T-helper 1 cell treated with Interleukin-12 subunit alpha and Interleukin-12 subunit beta and Interleukin-4 antibody, amounts not matched to agents 30 ng/mL and 1 ng/mL, for 36 hours (primary cell): ENCODE measurements at regions not wholly inside any gene's neighbourhood (a gene's known extent, or its start where the extent isn't known, plus 50 kb on each side); places are given as distances from the start of the nearest gene placed in this dataset.
"Not testable (repeated sequence)": the region's sequence is repeated elsewhere in the genome, so short reads cannot be mapped to it uniquely, and the experiment has no call there.

Experiments used
- intact Hi-C: fragments of 100-400 bp; cut with micrococcal nuclease; formaldehyde crosslinking; loops from one replicate; pipeline ENCODE4 v1.15.1; 2024

DNA sequence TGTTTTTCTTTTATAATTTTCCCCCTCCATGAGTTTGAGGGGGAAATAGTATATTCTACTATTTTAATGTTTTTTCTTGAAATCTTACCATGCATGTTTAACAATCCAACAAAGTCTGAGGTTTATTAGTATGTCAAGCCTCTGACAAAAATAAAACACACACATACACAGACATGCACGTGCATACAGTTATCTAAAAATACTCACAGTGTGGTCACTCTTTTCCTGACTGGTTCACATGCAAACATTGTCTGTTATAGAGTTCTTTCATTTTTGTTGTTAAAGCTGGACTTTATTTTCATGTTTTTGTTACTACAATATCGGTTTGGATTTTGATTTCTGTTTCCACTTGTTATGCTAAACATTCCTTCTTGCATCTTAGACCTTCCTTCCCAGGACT, 236.6 kb downstream of the MFSD1 start:
- intact Hi-C loops, result no loop called here

DNA sequence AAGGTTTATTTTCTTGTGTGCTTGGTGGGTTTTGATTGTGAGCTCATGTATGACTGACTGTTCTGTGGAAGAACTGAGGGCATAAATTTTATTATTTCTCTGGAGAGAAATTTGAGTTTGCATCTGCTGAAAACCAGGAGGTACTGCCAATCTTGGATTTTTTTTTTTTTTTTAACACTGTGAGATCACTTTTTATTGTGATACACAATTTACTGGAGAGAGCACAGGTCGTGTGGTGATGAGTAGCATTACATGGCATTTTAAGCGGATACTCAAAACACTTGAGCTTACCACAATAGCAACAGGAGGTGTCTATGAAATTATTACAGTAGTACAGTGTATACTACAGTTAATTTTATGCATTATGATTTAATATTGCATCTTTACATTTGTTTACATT, 237.4 kb downstream of the MFSD1 start:
- intact Hi-C loops, result no loop called here

- intact Hi-C loops, result no loop called here
Observed at GRCh38 chr3:159045279-159045885, 243.5 kb downstream of the MFSD1 start.

DNA sequence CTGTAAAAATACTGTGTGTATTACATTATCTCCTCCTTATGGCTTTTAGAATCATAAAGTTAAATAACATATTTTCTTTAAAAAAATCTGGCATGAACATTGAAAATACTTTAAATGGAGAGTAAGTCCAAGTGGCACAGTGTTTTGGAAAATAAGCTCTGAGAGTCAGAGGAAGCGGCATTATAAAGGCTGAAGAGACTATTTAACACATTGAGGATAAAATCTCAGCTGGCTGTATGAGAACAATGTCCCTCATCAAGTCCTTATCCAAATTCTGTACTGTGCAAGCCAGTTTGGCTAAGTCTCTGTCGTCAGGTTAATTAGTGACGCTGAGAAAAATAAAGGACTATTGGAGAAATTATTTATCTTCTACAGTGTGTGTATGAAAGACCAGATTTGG, 245.5 kb downstream of the MFSD1 start:
- intact Hi-C loops, result no loop called here

- intact Hi-C loops, result not testable (repeated sequence)
Observed at GRCh38 chr3:159052494-159052893, 250.6 kb downstream of the MFSD1 start.

DNA sequence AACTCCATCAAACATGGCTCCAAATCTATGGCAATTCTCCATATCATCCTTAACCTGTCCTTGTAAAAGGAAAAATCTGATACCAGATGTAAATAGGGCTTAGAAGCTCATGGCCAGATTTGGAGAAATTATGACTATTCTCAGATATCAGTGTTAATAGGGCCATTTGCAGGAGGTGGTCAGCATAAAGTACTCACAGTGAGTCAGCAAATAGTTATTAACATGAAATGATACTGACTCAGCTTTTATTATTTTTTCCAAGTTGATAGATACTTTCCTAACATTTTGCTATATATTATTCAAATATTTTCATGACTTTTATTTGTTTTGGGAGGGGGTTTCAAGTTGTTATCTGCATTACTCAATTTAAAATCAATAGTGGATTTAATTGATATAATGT, 255.8 kb downstream of the MFSD1 start:
- intact Hi-C loops, result no loop called here

- intact Hi-C loops, result no loop called here
Observed at GRCh38 chr3:159058859-159059258, 257.0 kb downstream of the MFSD1 start.

- intact Hi-C loops, result no loop called here
Observed at GRCh38 chr3:159059395-159059794, 257.5 kb downstream of the MFSD1 start.

DNA sequence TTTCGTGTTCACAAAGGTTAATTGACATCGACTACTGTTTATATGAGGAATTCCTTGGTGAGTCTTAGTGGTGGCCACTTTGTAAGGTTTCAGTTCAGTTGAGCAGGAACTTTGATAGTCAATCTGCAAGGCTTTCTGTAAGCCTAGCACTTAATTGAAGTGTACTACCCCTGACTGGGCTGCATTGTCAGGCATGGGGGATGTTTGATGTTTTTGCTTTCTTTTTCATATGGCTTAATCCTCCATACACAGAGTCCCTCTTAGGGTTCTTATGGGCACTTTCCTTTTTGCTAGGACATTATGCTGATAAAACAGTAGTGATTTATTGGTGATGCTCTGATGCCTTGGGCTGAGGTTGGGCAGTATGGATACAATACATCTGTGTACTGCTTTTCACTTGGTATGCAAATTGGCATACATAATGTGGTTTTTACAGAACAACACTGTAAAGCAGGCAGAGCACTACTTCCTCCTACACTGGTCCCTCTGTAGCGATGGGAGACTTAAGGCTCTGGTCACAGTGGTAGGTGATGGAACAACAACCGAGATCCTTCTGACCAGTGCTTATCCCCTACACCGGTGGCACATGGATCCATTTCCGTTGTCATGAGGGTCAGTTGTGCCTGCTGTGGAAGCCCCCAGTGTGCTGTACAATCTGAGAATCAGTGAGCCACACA, 261.0 kb downstream of the MFSD1 start:
- intact Hi-C loops, result no loop called here

GRCh38 chr3:159069091-159069490, 267.2 kb downstream of the MFSD1 start, which contains the start of gene IQCJ:
IQCJ (plus strand) TSS chr3:159069319.
- intact Hi-C loops, result no loop called here

DNA sequence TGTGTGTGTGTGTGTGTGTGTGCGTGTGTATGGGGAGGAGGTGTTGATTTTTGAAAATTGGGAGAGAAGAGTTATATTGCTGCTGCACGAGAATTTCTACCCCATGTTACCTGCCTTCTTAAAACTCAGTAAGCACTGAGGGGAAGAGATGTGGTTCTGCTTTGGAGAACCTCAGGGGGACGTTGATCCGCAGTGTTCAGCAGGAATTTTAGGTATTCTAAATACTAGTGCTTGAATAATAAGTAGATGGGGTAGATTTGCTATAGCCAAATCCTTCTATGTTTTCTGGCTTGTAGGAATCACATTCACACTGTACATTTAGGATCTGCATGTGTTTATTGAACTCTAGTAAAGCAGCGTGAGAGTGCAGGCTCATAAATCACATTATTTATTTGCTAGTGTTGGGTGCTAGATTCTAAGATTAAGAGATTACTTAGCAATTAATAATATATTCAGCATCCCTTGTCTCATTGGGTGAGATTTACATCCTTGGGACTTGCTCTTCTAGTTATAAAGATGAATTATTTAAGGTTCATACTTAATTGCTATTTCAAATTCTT, 268.1 kb downstream of the MFSD1 start:
- intact Hi-C loops, result no loop called here

DNA sequence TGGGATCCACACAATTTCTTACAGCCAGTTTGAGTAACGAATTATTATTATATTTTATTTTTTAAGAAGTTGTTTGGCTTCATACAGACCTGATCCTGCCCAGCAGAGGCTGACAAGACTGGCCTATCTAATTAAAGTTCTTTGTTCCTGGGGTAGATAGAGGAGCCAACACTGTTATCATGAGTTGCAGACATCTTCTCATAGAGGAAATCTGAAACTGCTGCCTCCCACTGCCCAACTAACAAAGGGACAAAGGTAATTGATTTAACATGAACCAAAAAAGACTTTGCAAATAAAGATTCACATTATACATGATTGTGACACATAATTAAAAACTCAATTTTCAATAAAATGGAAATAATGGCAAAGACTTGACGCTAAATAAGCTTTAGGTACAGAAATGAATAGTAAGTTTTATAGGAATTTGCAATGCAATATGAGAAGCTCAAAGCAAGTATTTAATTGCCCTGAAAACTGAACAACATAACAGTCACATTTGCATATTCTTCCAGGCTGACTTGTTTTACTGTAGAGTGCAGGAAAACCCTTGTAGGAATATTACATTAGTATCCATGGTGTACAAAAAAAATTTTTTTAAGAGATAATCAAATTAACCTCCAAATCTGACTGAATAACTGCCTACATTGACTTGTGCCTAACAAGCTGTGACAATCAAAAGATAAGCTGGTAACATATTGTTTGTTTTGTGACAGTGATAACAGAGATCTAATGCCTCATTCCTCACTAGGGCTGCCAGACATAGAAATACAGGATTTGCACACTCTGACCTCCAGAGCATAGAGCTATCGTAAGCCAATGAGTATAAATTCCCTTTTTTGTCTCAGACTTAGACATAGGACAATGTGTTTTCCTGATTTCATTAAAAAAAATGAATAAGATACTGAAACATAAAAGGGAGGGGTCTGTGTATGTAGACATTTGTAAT, 273.2 kb downstream of the MFSD1 start:
- intact Hi-C loops, result no loop called here

DNA sequence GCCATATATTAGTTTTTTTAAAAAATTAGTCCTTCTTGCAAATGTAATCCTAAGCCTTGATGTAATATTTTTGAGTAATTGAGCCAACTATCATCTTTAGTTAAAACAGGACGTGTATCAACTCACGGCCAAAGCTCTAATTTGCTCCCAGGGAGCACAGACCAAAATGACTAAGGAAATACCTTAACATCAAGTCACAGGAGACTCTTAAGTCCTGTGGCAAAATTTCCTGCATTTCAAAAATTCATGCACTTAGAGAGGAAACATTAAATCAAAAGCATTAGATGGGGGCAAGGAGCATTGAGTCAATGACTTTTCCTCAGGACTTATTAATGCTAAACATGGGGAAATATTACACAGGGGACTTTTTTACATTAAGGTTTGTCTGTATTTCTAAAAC, 276.0 kb downstream of the MFSD1 start:
- intact Hi-C loops, result no loop called here

DNA sequence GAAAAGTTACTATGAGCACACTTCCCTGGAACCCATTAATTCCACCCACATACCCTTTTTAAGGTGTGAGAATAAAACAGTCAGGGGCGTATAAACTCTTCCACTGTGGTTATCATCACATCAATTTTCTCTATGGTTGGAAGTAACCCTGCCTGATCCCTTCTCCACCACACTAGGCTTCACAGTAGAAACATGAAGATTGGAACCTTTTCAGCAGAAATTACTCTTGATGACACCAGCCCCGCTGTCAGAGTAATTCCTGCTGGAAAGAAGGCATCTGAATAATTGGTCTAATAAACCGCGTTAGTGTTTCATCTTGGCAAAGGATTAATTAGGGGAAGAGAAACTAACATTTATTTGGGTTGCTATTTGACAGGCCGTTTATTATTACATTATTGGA, 278.4 kb downstream of the MFSD1 start:
- intact Hi-C loops, result no loop called here

DNA sequence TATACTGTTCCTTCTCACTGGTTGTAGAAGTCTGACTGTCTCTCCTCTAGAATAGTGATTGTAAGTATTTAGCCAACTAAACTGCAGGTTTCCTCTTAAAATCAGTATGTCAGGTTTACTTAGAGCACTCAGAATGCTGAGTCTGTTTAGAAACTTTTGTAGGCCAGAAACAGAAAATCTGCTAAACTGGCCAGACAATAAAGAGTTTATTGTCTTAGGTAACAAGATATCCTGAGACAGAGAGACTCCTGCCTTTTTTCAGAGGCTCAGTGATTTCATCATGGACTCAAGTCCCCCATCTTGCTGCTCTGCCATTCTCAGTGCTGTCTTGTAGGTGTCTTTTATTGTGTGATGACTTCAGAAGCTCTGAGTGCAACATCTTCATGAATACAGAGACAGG, 279.0 kb downstream of the MFSD1 start:
- intact Hi-C loops, result no loop called here

DNA sequence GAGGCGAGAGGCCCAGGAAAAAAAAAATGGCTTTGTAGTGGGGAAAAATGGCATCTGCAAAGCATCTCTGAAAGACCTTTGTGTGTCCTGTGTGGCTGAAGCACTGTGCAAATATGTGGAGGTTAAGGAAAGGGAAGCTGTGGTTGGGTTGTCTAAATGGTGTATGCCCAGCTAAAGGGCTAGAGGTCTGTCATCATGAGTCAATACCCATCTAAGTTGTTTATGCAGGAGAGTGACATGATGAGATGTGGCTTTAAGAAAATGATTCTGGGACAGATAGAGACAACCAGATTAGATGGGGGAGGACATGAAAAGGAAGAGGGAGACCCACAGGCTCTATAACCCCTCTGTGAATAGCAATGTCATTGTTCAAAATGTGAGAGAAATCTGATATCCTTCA, 280.7 kb downstream of the MFSD1 start:
- intact Hi-C loops, result no loop called here

DNA sequence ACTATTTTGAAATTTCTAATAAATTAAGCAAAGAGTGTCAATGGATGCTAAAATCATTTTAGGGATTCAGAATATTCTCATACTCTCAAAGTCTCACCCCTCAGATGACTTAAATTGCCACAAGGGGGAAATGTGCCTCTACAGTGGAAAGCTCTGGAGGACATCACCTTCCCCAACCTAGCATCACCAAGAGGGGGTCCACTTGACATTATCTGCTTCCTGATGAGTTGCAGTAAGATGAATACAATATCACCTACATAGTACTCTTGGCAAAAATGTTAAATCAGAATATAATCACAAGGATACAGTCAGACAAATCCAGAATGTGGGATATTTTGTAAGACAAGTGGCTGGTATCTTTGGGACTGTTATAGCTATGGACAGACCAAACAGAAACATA, 290.1 kb downstream of the MFSD1 start:
- intact Hi-C loops, result no loop called here

- intact Hi-C loops, result no loop called here
Observed at GRCh38 chr3:159102001-159102400, 300.1 kb downstream of the MFSD1 start.

- intact Hi-C loops, result no loop called here
Observed at GRCh38 chr3:159112724-159113123, 310.9 kb downstream of the MFSD1 start.

GRCh38 chr3:159113221-159113875, 311.5 kb downstream of the MFSD1 start:
- intact Hi-C loops, result no loop called here

DNA sequence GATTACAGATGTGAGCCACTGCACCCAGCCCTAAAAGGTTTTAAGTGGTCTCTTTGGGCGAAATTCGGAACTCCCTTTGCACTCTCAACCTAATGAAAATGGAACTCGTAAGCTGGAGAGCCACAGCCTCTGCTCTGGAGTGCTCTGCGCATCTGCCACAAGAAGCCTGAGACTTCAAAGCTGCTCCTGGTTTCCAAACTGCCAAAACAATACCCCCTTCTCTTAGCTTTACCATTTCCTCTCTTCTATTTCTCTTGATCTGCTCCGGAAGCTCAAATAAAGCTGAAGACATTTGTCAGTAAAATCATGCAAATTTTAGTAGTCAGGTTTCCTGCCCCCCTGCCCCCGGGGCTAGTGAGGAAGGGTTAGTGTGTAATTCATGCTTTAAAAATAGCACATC, 312.7 kb downstream of the MFSD1 start:
- intact Hi-C loops, result no loop called here
